Activated CD4-positive, alpha-beta T cell treated with anti-CD3 and anti-CD28 coated beads, Interleukin-2, amount 10 ng/mL, durations not matched to agents 7 days and 5 days (primary cell): ENCODE measurements at regions not wholly inside any gene's neighbourhood (a gene's known extent, or its start where the extent isn't known, plus 50 kb on each side); places are given as distances from the start of the nearest gene placed in this dataset.

Experiments used
- CTCF ChIA-PET: fragments of 350-600 bp; sonication (Branson Sonifier 250); formaldehyde crosslinking; loops from one replicate; lab custom pipeline; 2021; ENCODE audit warnings: antibody characterized with exemption; lab: Charles Lee
- POLR2A ChIA-PET: fragments of 350-600 bp; sonication (Branson Sonifier 250); formaldehyde crosslinking; loops from one replicate; lab custom pipeline; 2021; ENCODE audit warnings: antibody characterized with exemption; lab: Charles Lee
- DNase-seq: peaks from one replicate; pipeline ENCODE4 v3.0.0-alpha.2; 2020
- H3K27ac Mint-ChIP-seq: one replicate; pipeline ENCODE4 v1.8.0; 2021; ENCODE audit warnings: mild to moderate bottlenecking, moderate library complexity, mixed read lengths
- H3K27me3 Mint-ChIP-seq: one replicate; pipeline ENCODE4 v1.8.0; 2021; ENCODE audit warnings: mixed read lengths
- H3K36me3 Mint-ChIP-seq: one replicate; pipeline ENCODE4 v1.8.0; 2021; ENCODE audit warnings: low read depth, mixed read lengths
- H3K4me1 Mint-ChIP-seq: one replicate; pipeline ENCODE4 v1.8.0; 2021; ENCODE audit warnings: mixed read lengths
- H3K4me3 Mint-ChIP-seq: one replicate; pipeline ENCODE4 v1.8.0; 2021; ENCODE audit warnings: mild to moderate bottlenecking, moderate library complexity, mixed read lengths
- H3K9me3 Mint-ChIP-seq: one replicate; pipeline ENCODE4 v1.8.0; 2021; ENCODE audit warnings: mixed read lengths

GRCh38 chr9:16152276-16153101, 599.6 kb downstream of the CCDC171 start:
- no peak for DNase-seq
- H3K9me3 Mint-ChIP-seq, result no peaks in the 10 kb centered on the region
- peaks cover 6% of the 10 kb centered on the region for H3K27me3 Mint-ChIP-seq
- CTCF ChIA-PET, result interaction anchor here (0.5 kb wide), 1 partner anchor 17 kb away, joined by 3 read pairs; no protein-coding TSS in a partner anchor
- H3K4me3 Mint-ChIP-seq, result no peak overlapping the region
- H3K4me1 Mint-ChIP-seq, result peaks cover 6% of the 10 kb centered on the region
- no peak overlapping the region for H3K27ac Mint-ChIP-seq
- no peaks in the 10 kb centered on the region for H3K36me3 Mint-ChIP-seq
- POLR2A ChIA-PET, result no interaction called here

GRCh38 chr9:16153221-16153620, 600.4 kb downstream of the CCDC171 start:
- peaks cover 6% of the 10 kb centered on the region for H3K4me1 Mint-ChIP-seq
- no peak overlapping the region for H3K27ac Mint-ChIP-seq
- ChIA-PET CTCF (interaction anchor here (0.5 kb wide), 1 partner anchor 18 kb away, joined by 3 read pairs; no protein-coding TSS in a partner anchor), POLR2A (no interaction called here)
- no peaks in the 10 kb centered on the region for H3K9me3 Mint-ChIP-seq
- H3K36me3 Mint-ChIP-seq, result no peaks in the 10 kb centered on the region
- peaks cover 6% of the 10 kb centered on the region for H3K27me3 Mint-ChIP-seq
- DNase-seq, result no peak
- H3K4me3 Mint-ChIP-seq, result no peak overlapping the region

- H3K36me3 Mint-ChIP-seq, result no peaks in the 10 kb centered on the region
- no peak overlapping the region for H3K27ac Mint-ChIP-seq
- H3K4me1 Mint-ChIP-seq, result peaks cover 6% of the 10 kb centered on the region
- no peak overlapping the region for H3K4me3 Mint-ChIP-seq
- CTCF ChIA-PET, result no interaction called here
- POLR2A ChIA-PET, result no interaction called here
- DNase-seq, result no peak
- H3K27me3 Mint-ChIP-seq, result peaks cover 6% of the 10 kb centered on the region
- no peaks in the 10 kb centered on the region for H3K9me3 Mint-ChIP-seq
These were observed 600.9 kb downstream of the CCDC171 start for GRCh38 chr9:16153741-16154140.

GRCh38 chr9:16154521-16155078, 601.8 kb downstream of the CCDC171 start:
- DNase-seq, result peak; percentile 25
- H3K27me3 Mint-ChIP-seq, result peaks cover 6% of the 10 kb centered on the region
- peak overlapping the region; percentile 16 for H3K4me3 Mint-ChIP-seq
- H3K27ac Mint-ChIP-seq, result no peak overlapping the region
- H3K9me3 Mint-ChIP-seq, result no peaks in the 10 kb centered on the region
- ChIA-PET POLR2A (no interaction called here), CTCF (no interaction called here)
- H3K36me3 Mint-ChIP-seq, result no peaks in the 10 kb centered on the region
- peaks cover 6% of the 10 kb centered on the region for H3K4me1 Mint-ChIP-seq

- Mint-ChIP-seq H3K4me3 (no peak overlapping the region), H3K36me3 (no peaks in the 10 kb centered on the region), H3K27me3 (peaks cover 6% of the 10 kb centered on the region), H3K27ac (no peak overlapping the region), H3K4me1 (peaks cover 6% of the 10 kb centered on the region), H3K9me3 (no peaks in the 10 kb centered on the region)
- POLR2A ChIA-PET, result no interaction called here
- DNase-seq, result no peak
- CTCF ChIA-PET, result no interaction called here
These were observed 603.0 kb downstream of the CCDC171 start for GRCh38 chr9:16155878-16156277.

GRCh38 chr9:16157216-16157615, 604.4 kb downstream of the CCDC171 start:
- Mint-ChIP-seq H3K4me1 (peaks cover 6% of the 10 kb centered on the region), H3K27me3 (peaks cover 6% of the 10 kb centered on the region), H3K27ac (no peak overlapping the region), H3K4me3 (no peak overlapping the region), H3K9me3 (no peaks in the 10 kb centered on the region), H3K36me3 (no peaks in the 10 kb centered on the region)
- ChIA-PET POLR2A (no interaction called here), CTCF (no interaction called here)
- DNase-seq, result no peak

- POLR2A ChIA-PET, result no interaction called here
- Mint-ChIP-seq H3K27me3 (peaks cover 6% of the 10 kb centered on the region), H3K9me3 (no peaks in the 10 kb centered on the region), H3K4me1 (peaks cover 6% of the 10 kb centered on the region), H3K36me3 (no peaks in the 10 kb centered on the region), H3K4me3 (no peak overlapping the region), H3K27ac (no peak overlapping the region)
- CTCF ChIA-PET, result no interaction called here
- no peak for DNase-seq
These were observed 604.8 kb downstream of the CCDC171 start for GRCh38 chr9:16157651-16158050.

GRCh38 chr9:16158093-16158492, 605.2 kb downstream of the CCDC171 start:
- ChIA-PET CTCF (no interaction called here), POLR2A (no interaction called here)
- DNase-seq, result no peak
- H3K36me3 Mint-ChIP-seq, result no peaks in the 10 kb centered on the region
- peaks cover 6% of the 10 kb centered on the region for H3K4me1 Mint-ChIP-seq
- peaks cover 6% of the 10 kb centered on the region for H3K27me3 Mint-ChIP-seq
- no peak overlapping the region for H3K27ac Mint-ChIP-seq
- H3K9me3 Mint-ChIP-seq, result no peaks in the 10 kb centered on the region
- H3K4me3 Mint-ChIP-seq, result no peak overlapping the region

GRCh38 chr9:16161483-16161882, 608.6 kb downstream of the CCDC171 start:
- ChIA-PET POLR2A (no interaction called here), CTCF (interaction anchor here (0.7 kb wide), 1 partner anchor 95 kb away, joined by 3 read pairs; no protein-coding TSS in a partner anchor)
- Mint-ChIP-seq H3K4me1 (no peaks in the 10 kb centered on the region), H3K36me3 (no peaks in the 10 kb centered on the region), H3K27me3 (no peaks in the 10 kb centered on the region), H3K27ac (no peak overlapping the region), H3K4me3 (no peak overlapping the region), H3K9me3 (no peaks in the 10 kb centered on the region)
- no peak for DNase-seq

- DNase-seq, result no peak
- ChIA-PET POLR2A (no interaction called here), CTCF (no interaction called here)
- no peak overlapping the region for H3K27ac Mint-ChIP-seq
- no peaks in the 10 kb centered on the region for H3K4me1 Mint-ChIP-seq
- H3K4me3 Mint-ChIP-seq, result no peak overlapping the region
- no peaks in the 10 kb centered on the region for H3K9me3 Mint-ChIP-seq
- no peaks in the 10 kb centered on the region for H3K36me3 Mint-ChIP-seq
- H3K27me3 Mint-ChIP-seq, result no peaks in the 10 kb centered on the region
These were observed 617.3 kb downstream of the CCDC171 start for GRCh38 chr9:16170119-16170518.

GRCh38 chr9:16171911-16172310, 619.1 kb downstream of the CCDC171 start:
- CTCF ChIA-PET, result no interaction called here
- POLR2A ChIA-PET, result no interaction called here

GRCh38 chr9:16172796-16173195, 620.0 kb downstream of the CCDC171 start:
- no peaks in the 10 kb centered on the region for H3K4me1 Mint-ChIP-seq
- H3K9me3 Mint-ChIP-seq, result no peaks in the 10 kb centered on the region
- no peak for DNase-seq
- H3K4me3 Mint-ChIP-seq, result no peak overlapping the region
- H3K36me3 Mint-ChIP-seq, result no peaks in the 10 kb centered on the region
- POLR2A ChIA-PET, result no interaction called here
- no peak overlapping the region for H3K27ac Mint-ChIP-seq
- H3K27me3 Mint-ChIP-seq, result no peaks in the 10 kb centered on the region
- CTCF ChIA-PET, result no interaction called here

More at GRCh38 chr9:16171911-16172310, 619.1 kb downstream of the CCDC171 start:
- Mint-ChIP-seq H3K36me3 (no peaks in the 10 kb centered on the region), H3K27me3 (no peaks in the 10 kb centered on the region), H3K4me3 (no peak overlapping the region), H3K4me1 (no peaks in the 10 kb centered on the region), H3K27ac (no peak overlapping the region), H3K9me3 (no peaks in the 10 kb centered on the region)
- no peak for DNase-seq

GRCh38 chr9:16174915-16175314, 622.1 kb downstream of the CCDC171 start:
- ChIA-PET CTCF (no interaction called here), POLR2A (no interaction called here)
- DNase-seq, result no peak
- no peaks in the 10 kb centered on the region for H3K27me3 Mint-ChIP-seq
- H3K4me1 Mint-ChIP-seq, result peaks cover 2% of the 10 kb centered on the region
- H3K27ac Mint-ChIP-seq, result no peak overlapping the region
- H3K36me3 Mint-ChIP-seq, result no peaks in the 10 kb centered on the region
- no peaks in the 10 kb centered on the region for H3K9me3 Mint-ChIP-seq
- H3K4me3 Mint-ChIP-seq, result no peak overlapping the region
